B cell (primary cell): ENCODE measurements at regions not wholly inside any gene's neighbourhood (a gene's known extent, or its start where the extent isn't known, plus 50 kb on each side); places are given as distances from the start of the nearest gene placed in this dataset.

Experiments used
- ATAC-seq: fragments of 200-7000 bp; cut with Tn5 transposase; one replicate; pipeline ENCODE4 v1.10.0; 2021; ENCODE audit warnings: low read depth, mild to moderate bottlenecking, moderate number of reproducible peaks, moderate library complexity
- CTCF ChIA-PET: fragments of 350-600 bp; sonication (Branson Sonifier 250); formaldehyde crosslinking; loops from one replicate; lab custom pipeline; 2021; ENCODE audit warnings: antibody characterized with exemption, inconsistent platforms; lab: Charles Lee
- POLR2A ChIA-PET: fragments of 350-600 bp; sonication (Branson Sonifier 250); formaldehyde crosslinking; loops from one replicate; lab custom pipeline; 2021; ENCODE audit warnings: antibody characterized with exemption; lab: Charles Lee
- DNase-seq: peaks from one replicate; pipeline ENCODE4 v3.0.0; 2013
- H2AFZ ChIP-seq: 2 replicates; pipeline ENCODE4 v1.6.1; 2012; ENCODE audit warnings: mild to moderate bottlenecking, low read depth, low read length; ENCODE audit not compliant: insufficient read depth, poor library complexity, severe bottlenecking
- H3K27ac ChIP-seq, 2 donors: 1 replicate in 1 of 2; 2 replicates in 1 of 2; pipeline ENCODE4 v1.5.1; 2012 to 2013; ENCODE audit warnings: low read length in 2 of 2, mild to moderate bottlenecking in 2 of 2, moderate library complexity in 1 of 2
- H3K27me3 ChIP-seq, 4 experiments: fragments of 200-600 bp in 1 of 4; sonication (generic) in 1 of 4; replicated peaks in 1 of 4; 1 replicate in 2 of 4; 2 replicates in 2 of 4; pipeline versions ENCODE4 v1.6.1 to v1.7.0; 2013 to 2016; ENCODE audit warnings: low read length in 3 of 4, mild to moderate bottlenecking in 2 of 4, mixed read lengths in 1 of 4, moderate library complexity in 1 of 4; ENCODE audit not compliant: insufficient read depth in 4 of 4, control insufficient read depth in 3 of 4; ENCODE audit errors: control extremely low read depth in 1 of 4
- H3K36me3 ChIP-seq, 2 experiments: replicated peaks in 1 of 2; 1 replicate in 1 of 2; 2 replicates in 1 of 2; pipeline versions ENCODE4 v1.6.1 to v1.7.1; 2013; ENCODE audit warnings: low read length in 1 of 2; ENCODE audit not compliant: insufficient read depth in 2 of 2, control insufficient read depth in 1 of 2; ENCODE audit errors: control extremely low read depth in 1 of 2, extremely low read depth in 1 of 2
- H3K4me1 ChIP-seq, 2 donors: fragments of 200-600 bp in 1 of 2; sonication (generic) in 1 of 2; 1 replicate in 1 of 2; 2 replicates in 1 of 2; pipeline versions ENCODE4 v1.5.1 to v1.6.1; 2013 to 2017; ENCODE audit warnings: low read length in 2 of 2; ENCODE audit not compliant: control insufficient read depth in 2 of 2, insufficient read depth in 2 of 2
- H3K4me2 ChIP-seq: replicated peaks from 2 replicates; pipeline ENCODE3; 2012; ENCODE audit warnings: mild to moderate bottlenecking, low read depth, low read length; ENCODE audit not compliant: poor library complexity, severe bottlenecking
- H3K4me3 ChIP-seq, 5 experiments: fragments of 200-600 bp in 1 of 5; sonication (generic) in 1 of 5; 1 replicate in 3 of 5; 2 replicates in 2 of 5; pipeline versions ENCODE4 v1.5.1 to v1.7.0; 2011 to 2016; ENCODE audit warnings: low read length in 4 of 5, mild to moderate bottlenecking in 4 of 5, low read depth in 2 of 5, control low read depth in 1 of 5, moderate library complexity in 1 of 5; ENCODE audit not compliant: insufficient read depth in 1 of 5; ENCODE audit errors: control extremely low read depth in 1 of 5, extremely low read depth in 1 of 5
- H3K79me2 ChIP-seq: fragments of 200-600 bp; sonication (generic); one replicate; pipeline ENCODE4 v1.6.0; 2016; ENCODE audit warnings: low read length; ENCODE audit not compliant: control insufficient read depth, insufficient read depth
- H3K9ac ChIP-seq: fragments of 200-600 bp; sonication (generic); 2 replicates; pipeline ENCODE4 v1.6.1; 2017; ENCODE audit warnings: mild to moderate bottlenecking, low read length, moderate library complexity
- H3K9me3 ChIP-seq, 3 donors: one replicate each; pipeline versions ENCODE4 v1.6.1 to v1.7.1; 2013; ENCODE audit warnings: low read length in 2 of 3; ENCODE audit not compliant: control insufficient read depth in 2 of 3, insufficient read depth in 1 of 3; ENCODE audit errors: control extremely low read depth in 1 of 3
- H4K20me1 ChIP-seq: 2 replicates; pipeline ENCODE4 v1.6.0; 2012; ENCODE audit warnings: mild to moderate bottlenecking, low read length; ENCODE audit not compliant: insufficient read depth, control insufficient read depth, poor library complexity, severe bottlenecking
- H3K27ac Mint-ChIP-seq: one replicate; pipeline ENCODE4 v1.8.0; 2021; ENCODE audit warnings: mixed read lengths
- H3K27me3 Mint-ChIP-seq: one replicate; pipeline ENCODE4 v1.8.0; 2021; ENCODE audit warnings: mixed read lengths
- H3K4me1 Mint-ChIP-seq: one replicate; pipeline ENCODE4 v1.8.0; 2021; ENCODE audit warnings: mixed read lengths
- H3K4me3 Mint-ChIP-seq: one replicate; pipeline ENCODE4 v1.8.0; 2021; ENCODE audit warnings: mixed read lengths
- H3K9me3 Mint-ChIP-seq: one replicate; pipeline ENCODE4 v1.8.0; 2022; ENCODE audit warnings: mixed read lengths; ENCODE audit not compliant: insufficient read depth
- EZH2 ChIP-seq: IDR thresholded peaks from 2 replicates; pipeline ENCODE4 v1.6.1; 2012; ENCODE audit warnings: borderline replicate concordance, low read depth, mild to moderate bottlenecking, moderate library complexity, low read length; ENCODE audit not compliant: insufficient read depth, poor library complexity, severe bottlenecking
- WGBS: methylation state at CpG from one replicate; pipeline ENCODE4 v1.1.5; 2013; ENCODE audit warnings: missing lambda C conversion rate; ENCODE audit not compliant: insufficient coverage; 5-methylcytosine and 5-hydroxymethylcytosine counted together
- intact Hi-C: fragments of 100-400 bp; cut with micrococcal nuclease; formaldehyde crosslinking; loops from one replicate; pipeline ENCODE4 v1.10.0; 2022
- TF ChIP-seq, protein P1 (sequence below): fragments of 200-600 bp; IDR thresholded peaks from one replicate; pipeline ENCODE4 v1.8.0; 2022; ENCODE audit warnings: antibody characterized with exemption, mild to moderate bottlenecking

DNA sequence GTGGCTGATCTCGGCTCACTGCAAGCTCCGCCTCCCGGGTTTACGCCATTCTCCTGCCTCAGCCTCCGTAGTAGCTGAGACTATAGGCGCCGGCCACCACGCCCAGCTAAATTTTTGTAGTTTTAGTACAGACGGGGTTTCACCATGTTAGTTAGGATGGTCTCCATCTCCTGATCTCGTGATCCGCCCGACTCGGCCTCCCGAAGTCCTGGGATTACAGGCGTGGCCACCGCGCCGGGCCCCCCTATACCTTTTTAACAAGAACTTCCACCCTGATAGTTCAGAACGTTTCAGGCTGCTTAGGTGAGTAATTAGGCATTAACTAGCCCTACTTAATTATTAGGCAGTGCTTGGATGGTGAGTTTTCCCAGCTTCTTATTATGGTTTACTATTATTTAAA is 552.5 kb downstream of the BCKDHB start:
- POLR2A ChIA-PET, result no interaction called here
- 95% methylated on average over 9 of the region's 19 CpGs for WGBS
- H2AFZ ChIP-seq, result no peak overlapping the region
- no peak overlapping the region for H3K27ac ChIP-seq
- ATAC-seq (no peak), DNase-seq (no peak)
- peaks cover 5% of the 10 kb centered on the region for H3K9me3 Mint-ChIP-seq
- CTCF ChIA-PET, result no interaction called here
- no peak overlapping the region for H3K27ac Mint-ChIP-seq
- no peak overlapping the region for H3K4me2 ChIP-seq
- no peak overlapping the region for H3K9ac ChIP-seq
- intact Hi-C loops, result no loop called here
- no peak overlapping the region for H3K4me3 ChIP-seq
- H3K4me1 Mint-ChIP-seq, result no peaks in the 10 kb centered on the region
- peaks cover 0 to 6% (median 0%) of the 10 kb centered on the region in 3 donors for H3K9me3 ChIP-seq
- H3K27me3 Mint-ChIP-seq, result no peaks in the 10 kb centered on the region
- no peaks in the 10 kb centered on the region for H3K79me2 ChIP-seq
- H3K27me3 ChIP-seq, result no peaks in the 10 kb centered on the region
- no peaks in the 10 kb centered on the region for H3K4me1 ChIP-seq
- no peak overlapping the region for H3K4me3 Mint-ChIP-seq
- H3K36me3 ChIP-seq, result no peaks in the 10 kb centered on the region
- TF ChIP-seq, protein P1, sequence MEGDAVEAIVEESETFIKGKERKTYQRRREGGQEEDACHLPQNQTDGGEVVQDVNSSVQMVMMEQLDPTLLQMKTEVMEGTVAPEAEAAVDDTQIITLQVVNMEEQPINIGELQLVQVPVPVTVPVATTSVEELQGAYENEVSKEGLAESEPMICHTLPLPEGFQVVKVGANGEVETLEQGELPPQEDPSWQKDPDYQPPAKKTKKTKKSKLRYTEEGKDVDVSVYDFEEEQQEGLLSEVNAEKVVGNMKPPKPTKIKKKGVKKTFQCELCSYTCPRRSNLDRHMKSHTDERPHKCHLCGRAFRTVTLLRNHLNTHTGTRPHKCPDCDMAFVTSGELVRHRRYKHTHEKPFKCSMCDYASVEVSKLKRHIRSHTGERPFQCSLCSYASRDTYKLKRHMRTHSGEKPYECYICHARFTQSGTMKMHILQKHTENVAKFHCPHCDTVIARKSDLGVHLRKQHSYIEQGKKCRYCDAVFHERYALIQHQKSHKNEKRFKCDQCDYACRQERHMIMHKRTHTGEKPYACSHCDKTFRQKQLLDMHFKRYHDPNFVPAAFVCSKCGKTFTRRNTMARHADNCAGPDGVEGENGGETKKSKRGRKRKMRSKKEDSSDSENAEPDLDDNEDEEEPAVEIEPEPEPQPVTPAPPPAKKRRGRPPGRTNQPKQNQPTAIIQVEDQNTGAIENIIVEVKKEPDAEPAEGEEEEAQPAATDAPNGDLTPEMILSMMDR, result no peak
- no peak for TF ChIP-seq EZH2
- H4K20me1 ChIP-seq, result no peaks in the 10 kb centered on the region

DNA sequence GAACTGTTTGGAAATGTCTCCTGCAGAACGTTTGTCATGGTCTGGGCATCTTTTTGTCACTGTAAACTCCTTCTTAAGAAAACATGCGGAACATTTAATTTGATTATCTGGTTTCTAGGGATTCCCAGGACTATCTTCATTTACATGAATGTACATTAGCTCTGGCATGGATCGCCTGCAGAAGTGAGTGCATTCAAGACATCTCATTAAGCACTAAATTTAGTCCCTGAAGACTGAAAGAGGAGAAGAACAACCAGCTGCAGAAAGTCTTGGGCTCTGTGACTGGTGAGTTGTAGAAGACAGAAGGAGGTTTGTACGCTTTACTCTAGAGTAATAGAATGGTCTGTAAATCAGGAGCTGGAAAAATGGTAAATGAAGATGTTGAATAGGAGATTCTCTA is 540.7 kb downstream of the BCKDHB start:
- no peak for TF ChIP-seq EZH2
- TF ChIP-seq, protein P1, result no peak
- Histone ChIP-seq H3K9ac (no peak overlapping the region), H3K27ac (no peak overlapping the region), H3K4me3 (no peak overlapping the region), H2AFZ (no peak overlapping the region), H3K9me3 (no peaks in the 10 kb centered on the region), H3K4me2 (no peak overlapping the region), H3K4me1 (no peaks in the 10 kb centered on the region), H4K20me1 (no peaks in the 10 kb centered on the region), H3K36me3 (no peaks in the 10 kb centered on the region), H3K27me3 (no peaks in the 10 kb centered on the region), H3K79me2 (no peaks in the 10 kb centered on the region)
- ATAC-seq (no peak), DNase-seq (no peak)
- CTCF ChIA-PET, result no interaction called here
- POLR2A ChIA-PET, result no interaction called here
- peaks cover 3% of the 10 kb centered on the region for H3K9me3 Mint-ChIP-seq
- intact Hi-C loops, result no loop called here
- no peaks in the 10 kb centered on the region for H3K27me3 Mint-ChIP-seq
- no peak overlapping the region for H3K27ac Mint-ChIP-seq
- H3K4me1 Mint-ChIP-seq, result no peaks in the 10 kb centered on the region
- WGBS, result 90% methylated on average over 2 of the region's 4 CpGs
- H3K4me3 Mint-ChIP-seq, result no peak overlapping the region
